AG09319 (cell line): ENCODE measurements at regions not wholly inside any gene's neighbourhood (a gene's known extent, or its start where the extent isn't known, plus 50 kb on each side); places are given as distances from the start of the nearest gene placed in this dataset.

Experiments used
- DNase-seq: peaks from one replicate; pipeline ENCODE4 v3.0.0-alpha.2; 2010; ENCODE audit warnings: low read depth; ENCODE audit errors: extremely low read depth
- CTCF ChIP-seq: IDR thresholded peaks from 2 replicates; pipeline ENCODE4 v1.5.1; 2011; ENCODE audit warnings: low read depth, mild to moderate bottlenecking, inconsistent platforms, low read length, moderate library complexity

GRCh38 chr2:221204699-221205098, 367.4 kb downstream of the EPHA4 start:
- no peak for TF ChIP-seq CTCF
- DNase-seq, result no peak

GRCh38 chr2:221205103-221205673, 366.9 kb downstream of the EPHA4 start:
- no peak for TF ChIP-seq CTCF
- no peak for DNase-seq

GRCh38 chr2:221210686-221211085, 361.4 kb downstream of the EPHA4 start:
- no peak for TF ChIP-seq CTCF
- no peak for DNase-seq

GRCh38 chr2:221211653-221212052, 360.5 kb downstream of the EPHA4 start:
- no peak for DNase-seq
- TF ChIP-seq CTCF, result no peak

GRCh38 chr2:221212105-221212504, 360.0 kb downstream of the EPHA4 start:
- TF ChIP-seq CTCF, result no peak

GRCh38 chr2:221215487-221215886, 356.6 kb downstream of the EPHA4 start:
- no peak for TF ChIP-seq CTCF
- no peak for DNase-seq

More at GRCh38 chr2:221212105-221212504, 360.0 kb downstream of the EPHA4 start:
- DNase-seq, result no peak

GRCh38 chr2:221216636-221217035, 355.5 kb downstream of the EPHA4 start:
- no peak for TF ChIP-seq CTCF
- no peak for DNase-seq
